Rectal smooth muscle tissue (tissue), 1 donor: ENCODE measurements at regions not wholly inside any gene's neighbourhood (a gene's known extent, or its start where the extent isn't known, plus 50 kb on each side); places are given as distances from the start of the nearest gene placed in this dataset.
"Not testable (repeated sequence)": the region's sequence is repeated elsewhere in the genome, so short reads cannot be mapped to it uniquely, and the experiment has no call there.

ENCODE experiments used
- H3K27ac ChIP-seq: one replicate; pipeline ENCODE4 v1.7.0; 2013; ENCODE audit warnings: low read depth, low read length, inconsistent platforms
- H3K27me3 ChIP-seq: one replicate; pipeline ENCODE4 v1.7.0; 2013; ENCODE audit warnings: low read length; ENCODE audit not compliant: control insufficient read depth, insufficient read depth
- H3K36me3 ChIP-seq: one replicate; pipeline ENCODE4 v1.7.0; 2013; ENCODE audit warnings: low read length; ENCODE audit not compliant: control insufficient read depth, insufficient read depth
- H3K4me1 ChIP-seq: one replicate; pipeline ENCODE4 v1.7.0; 2013; ENCODE audit warnings: low read length; ENCODE audit not compliant: control insufficient read depth, insufficient read depth
- H3K4me3 ChIP-seq: one replicate; pipeline ENCODE4 v1.7.0; 2013; ENCODE audit warnings: low read length
- H3K9ac ChIP-seq: one replicate; pipeline ENCODE4 v1.7.0; 2013; ENCODE audit warnings: low read length

- Histone ChIP-seq H3K4me3 (no peak overlapping the region), H3K4me1 (peaks cover 2% of the 10 kb centered on the region), H3K36me3 (no peaks in the 10 kb centered on the region), H3K9ac (no peak overlapping the region), H3K27ac (no peak overlapping the region), H3K27me3 (no peaks in the 10 kb centered on the region)
These were observed 106.5 kb downstream of the KLF13 start for GRCh38 chr15:31433091-31433490.

GRCh38 chr15:31433574-31433973, 106.9 kb downstream of the KLF13 start:
- H3K4me3 ChIP-seq, result no peak overlapping the region
- peaks cover 2% of the 10 kb centered on the region for H3K4me1 ChIP-seq
- H3K36me3 ChIP-seq, result no peaks in the 10 kb centered on the region
- H3K27me3 ChIP-seq, result no peaks in the 10 kb centered on the region
- H3K27ac ChIP-seq, result no peak overlapping the region
- H3K9ac ChIP-seq, result no peak overlapping the region

- Histone ChIP-seq H3K36me3 (no peaks in the 10 kb centered on the region), H3K4me3 (no peak overlapping the region), H3K27me3 (no peaks in the 10 kb centered on the region), H3K4me1 (peaks cover 2% of the 10 kb centered on the region), H3K27ac (no peak overlapping the region), H3K9ac (no peak overlapping the region)
These were observed 107.6 kb downstream of the KLF13 start for GRCh38 chr15:31434275-31434587.

- Histone ChIP-seq H3K4me3 (peak overlapping the region; percentile 40), H3K4me1 (peaks cover 2% of the 10 kb centered on the region), H3K27me3 (no peaks in the 10 kb centered on the region), H3K9ac (no peak overlapping the region), H3K36me3 (no peaks in the 10 kb centered on the region), H3K27ac (no peak overlapping the region)
These were observed 108.1 kb downstream of the KLF13 start for GRCh38 chr15:31434588-31435260.

GRCh38 chr15:31435261-31435911, 108.8 kb downstream of the KLF13 start:
- Histone ChIP-seq H3K27ac (no peak overlapping the region), H3K36me3 (no peaks in the 10 kb centered on the region), H3K27me3 (no peaks in the 10 kb centered on the region), H3K4me3 (peak overlapping the region; percentile 40), H3K9ac (no peak overlapping the region), H3K4me1 (peaks cover 2% of the 10 kb centered on the region)

- Histone ChIP-seq H3K9ac (no peak overlapping the region), H3K36me3 (no peaks in the 10 kb centered on the region), H3K4me3 (no peak overlapping the region), H3K27me3 (no peaks in the 10 kb centered on the region), H3K4me1 (peaks cover 2% of the 10 kb centered on the region), H3K27ac (no peak overlapping the region)
These were observed 109.4 kb downstream of the KLF13 start for GRCh38 chr15:31435912-31436628.

- no peaks in the 10 kb centered on the region for H3K27me3 ChIP-seq
- no peaks in the 10 kb centered on the region for H3K36me3 ChIP-seq
- no peak overlapping the region for H3K4me3 ChIP-seq
- H3K4me1 ChIP-seq, result peaks cover 2% of the 10 kb centered on the region
- H3K9ac ChIP-seq, result no peak overlapping the region
- H3K27ac ChIP-seq, result no peak overlapping the region
These were observed 111.1 kb downstream of the KLF13 start for GRCh38 chr15:31437686-31438085.

- Histone ChIP-seq H3K27ac (no peak overlapping the region), H3K4me1 (peaks cover 2% of the 10 kb centered on the region)
These were observed 112.1 kb downstream of the KLF13 start for GRCh38 chr15:31438601-31439265.

GRCh38 chr15:31439328-31439727, 112.7 kb downstream of the KLF13 start:
- Histone ChIP-seq H3K36me3 (no peaks in the 10 kb centered on the region), H3K27ac (no peak overlapping the region), H3K27me3 (no peaks in the 10 kb centered on the region), H3K4me3 (no peak overlapping the region), H3K4me1 (peaks cover 2% of the 10 kb centered on the region), H3K9ac (no peak overlapping the region)

More at GRCh38 chr15:31438601-31439265, 112.1 kb downstream of the KLF13 start:
- H3K27me3 ChIP-seq, result no peaks in the 10 kb centered on the region
- H3K36me3 ChIP-seq, result no peaks in the 10 kb centered on the region
- no peak overlapping the region for H3K4me3 ChIP-seq
- H3K9ac ChIP-seq, result no peak overlapping the region

- H3K4me3 ChIP-seq, result peak overlapping the region; percentile 58
- not testable (repeated sequence) for H3K27me3 ChIP-seq, H3K27ac ChIP-seq, H3K36me3 ChIP-seq, H3K9ac ChIP-seq, H3K4me1 ChIP-seq
These were observed 113.6 kb downstream of the KLF13 start for GRCh38 chr15:31440216-31440615.

GRCh38 chr15:31440754-31441311, 114.2 kb downstream of the KLF13 start:
- H3K27ac ChIP-seq, result peak overlapping the region; percentile 0

GRCh38 chr15:31442226-31442625, 115.6 kb downstream of the KLF13 start:
- no peak overlapping the region for H3K27ac ChIP-seq
- H3K36me3 ChIP-seq, result no peaks in the 10 kb centered on the region

More at GRCh38 chr15:31440754-31441311, 114.2 kb downstream of the KLF13 start:
- Histone ChIP-seq H3K36me3 (no peaks in the 10 kb centered on the region), H3K27me3 (no peaks in the 10 kb centered on the region), H3K4me1 (no peaks in the 10 kb centered on the region), H3K4me3 (peak overlapping the region; percentile 70), H3K9ac (no peak overlapping the region)

More at GRCh38 chr15:31442226-31442625, 115.6 kb downstream of the KLF13 start:
- no peak overlapping the region for H3K4me3 ChIP-seq
- H3K4me1 ChIP-seq, result no peaks in the 10 kb centered on the region
- no peaks in the 10 kb centered on the region for H3K27me3 ChIP-seq
- no peak overlapping the region for H3K9ac ChIP-seq
